ENCODE measurements at regions not wholly inside any gene's neighbourhood (a gene's known extent, or its start where the extent isn't known, plus 50 kb on each side); places are given as distances from the start of the nearest gene placed in this dataset.

- dilution Hi-C loops (cut with HindIII; ENCODE audit: low sequenced_read_pairs, unreplicated experiment) (no loop called here), intact Hi-C loops (cut with micrococcal nuclease) (no loop called here), in situ Hi-C loops (cut with MboI; ENCODE audit: low sequenced_read_pairs) (no loop called here)
- H4K5ac ChIP-seq (ENCODE audit: low read depth, low read length): no peak overlapping the region
- CTCF ChIA-PET: interaction anchor here (0.5 to 1.2 kb wide), 4 partner anchors 11 to 674 kb away, joined by 3 to 6 read pairs (median 4); no protein-coding TSS in a partner anchor
- H3K14ac ChIP-seq (replicated peaks; ENCODE audit: low read depth, low read length): no peak overlapping the region
- no peak overlapping the region for H2BK120ac ChIP-seq (ENCODE audit: low read depth, low read length)
- no peak overlapping the region for H2BK5ac ChIP-seq (ENCODE audit: low read depth, low read length, poor library complexity, severe bottlenecking)
- H2BK15ac ChIP-seq (ENCODE audit: low read depth, low read length): no peak overlapping the region
- no peak overlapping the region for H2AFZ ChIP-seq (replicated peaks; ENCODE audit: low read length, poor library complexity)
- H3K23ac ChIP-seq (ENCODE audit: low read depth, low read length): no peak overlapping the region
- H2BK20ac ChIP-seq (ENCODE audit: low read depth, low read length): no peak overlapping the region
- BruUV-seq (replicated peaks): no TSS peak
- no peaks in the 10 kb centered on the region for H3K4me1 ChIP-seq (ENCODE audit: control insufficient read depth, insufficient read depth, low read length)
- H3K9me3 ChIP-seq (ENCODE audit: control insufficient read depth, insufficient read depth, low read length): no peaks in the 10 kb centered on the region
- ATAC-seq (ENCODE audit: low read depth) (no peak), DNase-seq (no peak)
- no peak overlapping the region for H3K56ac ChIP-seq (ENCODE audit: extremely low read depth, insufficient read depth, low read length)
- H3K18ac ChIP-seq (ENCODE audit: low read depth, low read length): no peak overlapping the region
- H4K8ac ChIP-seq (ENCODE audit: low read depth in 2 of 2, low read length in 2 of 2): no peak overlapping the region
- no peaks in the 10 kb centered on the region for H4K20me1 ChIP-seq (ENCODE audit: insufficient read depth, low read length)
- H3K27ac ChIP-seq (ENCODE audit: insufficient read depth, low read length): no peak overlapping the region
- H3K4me3 ChIP-seq (ENCODE audit: insufficient read depth, low read depth, low read length): no peak overlapping the region
- H3K9me1 ChIP-seq (ENCODE audit: insufficient read depth, low read length): no peaks in the 10 kb centered on the region
- POLR2A ChIA-PET (ENCODE audit: unreplicated experiment): no interaction called here
- H3K36me3 ChIP-seq (ENCODE audit: control insufficient read depth, insufficient read depth, low read length): no peaks in the 10 kb centered on the region
- H3K79me1 ChIP-seq (ENCODE audit: low read depth in 1 of 2, low read length in 2 of 2): no peaks in the 10 kb centered on the region
- no peak overlapping the region for H3K9ac ChIP-seq (ENCODE audit: low read depth, low read length)
- H3K4me2 ChIP-seq (ENCODE audit: low read depth, low read length): no peak overlapping the region
- no peak overlapping the region for H3K4ac ChIP-seq (ENCODE audit: low read depth, low read length)
- WGBS, 2 experiments (ENCODE audit: extremely low coverage in 2 of 2, insufficient read length in 1 of 2): no CpG with 5 or more reads among the region's 2 CpGs
- no peaks in the 10 kb centered on the region for H3K27me3 ChIP-seq (ENCODE audit: control insufficient read depth, insufficient read depth, low read length)
- no peak overlapping the region for H2AK5ac ChIP-seq (ENCODE audit: low read depth, low read length)
- no peak for TF ChIP-seq BHLHE40 (IDR thresholded peaks at IDR 0.05; ENCODE audit: low read depth, low read length)
- TF ChIP-seq CHD1 (IDR thresholded peaks at IDR 0.05; ENCODE audit: low read depth, low read length): no peak
- no peak for TF ChIP-seq CEBPB (IDR thresholded peaks at IDR 0.05; ENCODE audit: low read depth, low read length)
- TF ChIP-seq USF2 (IDR thresholded peaks at IDR 0.05; ENCODE audit: low read depth, low read length): no peak
- no peak for TF ChIP-seq MXI1 (IDR thresholded peaks at IDR 0.05; ENCODE audit: borderline replicate concordance, low read depth, low read length)
- no peak for TF ChIP-seq RAD21 (IDR thresholded peaks at IDR 0.05; ENCODE audit: low read length)
- TF ChIP-seq POLR2A (IDR thresholded peaks at IDR 0.05; ENCODE audit: low read depth, low read length): no peak
- TF ChIP-seq FOS (IDR thresholded peaks at IDR 0.05; ENCODE audit: low read depth, low read length): no peak
- no peak for TF ChIP-seq MAZ (IDR thresholded peaks at IDR 0.05; ENCODE audit: borderline replicate concordance, low read depth, low read length)
- no peak for TF ChIP-seq NFE2L2 (IDR thresholded peaks at IDR 0.05; ENCODE audit: low read depth, low read length)
- no peak overlapping the region for H2AK9ac ChIP-seq (replicated peaks; ENCODE audit: low read depth, low read length, poor library complexity)
- H4K91ac ChIP-seq (ENCODE audit: insufficient read depth, low read depth, low read length): no peak overlapping the region
Measured at GRCh38 chr11:112794331-112794846, 166.8 kb upstream of the NCAM1 start.
